Peyer's patch (tissue), 4 donors: ENCODE measurements at regions not wholly inside any gene's neighbourhood (a gene's known extent, or its start where the extent isn't known, plus 50 kb on each side); places are given as distances from the start of the nearest gene placed in this dataset.

Experiments used
- DNase-seq, 3 donors: peaks; one replicate each; pipeline ENCODE4 v3.0.0-alpha.2; 2017 to 2019
- H3K27ac ChIP-seq, 4 donors: fragments of 200-600 bp; sonication (generic); one replicate each; pipeline ENCODE4 v1.5.1; 2016 to 2019
- H3K27me3 ChIP-seq, 2 donors: fragments of 200-600 bp; sonication (generic); one replicate each; pipeline ENCODE4 v1.5.1; 2019
- H3K36me3 ChIP-seq, 3 donors: fragments of 200-600 bp; sonication (generic); one replicate each; pipeline ENCODE4 v1.5.1; 2016 to 2019
- H3K4me1 ChIP-seq, 4 donors: fragments of 200-600 bp; sonication (generic); one replicate each; pipeline ENCODE4 v1.5.1; 2016 to 2019
- H3K4me3 ChIP-seq, 4 donors: fragments of 200-600 bp; sonication (generic); 1 replicate in 3 of 4; 2 replicates in 1 of 4; pipeline ENCODE4 v1.5.1; 2016 to 2019; ENCODE audit warnings: mild to moderate bottlenecking in 1 of 4
- H3K9me3 ChIP-seq, 4 donors: fragments of 200-600 bp; sonication (generic); one replicate each; pipeline ENCODE4 v1.5.1; 2016 to 2019; ENCODE audit warnings: mild to moderate bottlenecking in 1 of 4
- POLR2A ChIP-seq, 2 donors: fragments of 450-650 bp; IDR thresholded peaks; one replicate each; pipeline ENCODE4 v1.5.1; 2017; ENCODE audit warnings: antibody characterized with exemption in 2 of 2, mild to moderate bottlenecking in 2 of 2, moderate library complexity in 2 of 2
- TF ChIP-seq, protein P1 (sequence below), 6 experiments: fragments of 450-650 bp in 4 of 6; fragments of 200-600 bp in 2 of 6; sonication (generic) in 1 of 6; IDR thresholded peaks; one replicate each; pipeline ENCODE4 v1.5.1; 2017 to 2019; ENCODE audit warnings: antibody characterized with exemption in 6 of 6, mild to moderate bottlenecking in 3 of 6, moderate library complexity in 1 of 6

DNA sequence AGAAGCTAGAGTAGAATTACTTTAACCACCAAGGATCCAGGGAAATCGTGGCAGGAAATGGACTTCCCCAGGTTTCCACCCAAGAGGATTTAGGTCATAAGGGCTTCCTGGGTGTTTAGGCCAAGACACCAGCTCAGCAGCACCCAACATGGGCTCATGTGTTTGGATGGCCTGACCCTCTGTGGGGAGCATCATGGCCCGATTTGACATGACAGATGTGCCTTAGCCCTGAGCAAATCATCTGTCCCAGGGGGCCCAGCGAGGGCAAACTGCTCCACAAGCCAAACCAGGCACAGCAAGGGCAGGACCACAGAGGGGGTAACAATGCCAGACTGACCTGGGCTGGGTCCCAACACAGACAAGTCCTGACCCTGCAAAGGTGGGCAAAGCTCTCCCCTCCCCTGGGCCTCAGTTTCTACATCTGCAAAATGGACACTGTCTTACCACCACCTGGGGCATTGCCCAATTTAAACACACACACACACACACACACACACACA, 232.8 kb downstream of the MATN1 start:
- TF ChIP-seq, protein P1, sequence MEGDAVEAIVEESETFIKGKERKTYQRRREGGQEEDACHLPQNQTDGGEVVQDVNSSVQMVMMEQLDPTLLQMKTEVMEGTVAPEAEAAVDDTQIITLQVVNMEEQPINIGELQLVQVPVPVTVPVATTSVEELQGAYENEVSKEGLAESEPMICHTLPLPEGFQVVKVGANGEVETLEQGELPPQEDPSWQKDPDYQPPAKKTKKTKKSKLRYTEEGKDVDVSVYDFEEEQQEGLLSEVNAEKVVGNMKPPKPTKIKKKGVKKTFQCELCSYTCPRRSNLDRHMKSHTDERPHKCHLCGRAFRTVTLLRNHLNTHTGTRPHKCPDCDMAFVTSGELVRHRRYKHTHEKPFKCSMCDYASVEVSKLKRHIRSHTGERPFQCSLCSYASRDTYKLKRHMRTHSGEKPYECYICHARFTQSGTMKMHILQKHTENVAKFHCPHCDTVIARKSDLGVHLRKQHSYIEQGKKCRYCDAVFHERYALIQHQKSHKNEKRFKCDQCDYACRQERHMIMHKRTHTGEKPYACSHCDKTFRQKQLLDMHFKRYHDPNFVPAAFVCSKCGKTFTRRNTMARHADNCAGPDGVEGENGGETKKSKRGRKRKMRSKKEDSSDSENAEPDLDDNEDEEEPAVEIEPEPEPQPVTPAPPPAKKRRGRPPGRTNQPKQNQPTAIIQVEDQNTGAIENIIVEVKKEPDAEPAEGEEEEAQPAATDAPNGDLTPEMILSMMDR (IDR thresholded peaks at IDR 0.05) = no peak
- TF ChIP-seq POLR2A (IDR thresholded peaks at IDR 0.05) = no peak
- Histone ChIP-seq H3K36me3 (no peaks in the 10 kb centered on the region), H3K4me1 (no peaks in the 10 kb centered on the region), H3K4me3 (no peak overlapping the region), H3K27me3 (no peaks in the 10 kb centered on the region), H3K9me3 (no peaks in the 10 kb centered on the region), H3K27ac (no peak overlapping the region)
- DNase-seq = no peak

DNA sequence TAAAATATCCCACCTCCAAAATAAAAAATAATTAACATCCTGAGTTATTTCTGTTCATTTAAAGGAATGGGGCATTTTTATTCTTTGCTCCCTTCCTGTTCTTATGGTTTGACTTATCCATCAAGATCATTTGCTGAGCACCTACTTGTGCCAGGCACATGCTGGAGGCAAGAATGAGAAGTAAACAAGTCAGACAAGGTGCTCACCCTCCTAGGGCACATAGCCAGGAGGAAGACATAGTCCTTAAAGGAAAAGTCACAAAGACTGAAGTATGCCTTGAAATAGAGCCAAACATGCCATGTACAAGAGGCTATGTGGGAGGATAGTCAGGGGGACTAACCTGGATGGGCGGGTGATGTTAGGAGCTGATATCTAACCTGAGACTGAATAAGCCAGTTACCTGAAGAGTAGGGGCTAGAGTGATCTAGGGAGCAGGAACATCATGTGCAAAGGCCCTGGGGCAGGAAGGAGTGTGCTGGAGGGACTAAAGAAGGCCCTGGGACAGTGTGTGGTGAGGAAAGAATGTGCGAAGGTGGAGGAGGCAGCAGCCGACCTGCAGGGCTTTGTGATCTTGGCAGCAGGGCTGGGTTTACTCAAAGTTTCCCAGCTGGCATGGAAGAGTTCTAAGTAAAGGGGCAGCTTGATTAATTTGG, 233.5 kb downstream of the MATN1 start:
- no peak for TF ChIP-seq POLR2A (IDR thresholded peaks at IDR 0.05)
- TF ChIP-seq, protein P1 (IDR thresholded peaks at IDR 0.05) = no peak
- DNase-seq = no peak
- no peak overlapping the region for H3K27ac ChIP-seq

DNA sequence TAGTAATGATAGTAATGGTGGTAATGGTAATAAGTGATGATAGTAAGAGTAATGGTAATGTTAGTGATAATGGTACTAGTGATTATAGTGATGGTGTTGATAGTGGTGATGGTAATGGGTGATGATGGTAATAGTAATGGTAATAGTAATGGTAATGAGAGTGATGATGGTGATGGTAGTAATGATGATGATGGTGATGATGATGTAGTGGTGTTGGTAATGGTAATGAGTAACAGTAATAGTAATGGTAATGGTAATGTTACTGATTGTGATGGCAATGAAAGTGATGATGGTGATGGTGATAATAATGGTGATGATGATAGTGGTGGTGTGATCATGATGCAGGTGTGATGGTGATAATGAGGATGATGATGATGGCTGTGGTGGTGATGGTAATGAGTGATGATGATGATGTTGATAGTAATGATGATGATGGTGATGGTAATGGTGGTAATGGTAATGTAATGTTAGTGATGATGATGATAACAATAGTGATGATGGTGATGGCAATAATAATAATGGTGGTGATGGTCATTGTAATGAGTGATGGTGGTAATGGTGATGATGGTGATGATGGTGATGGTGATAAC, 235.0 kb downstream of the MATN1 start:
- H3K27me3 ChIP-seq = no peaks in the 10 kb centered on the region
- H3K27ac ChIP-seq = no peak overlapping the region
- H3K36me3 ChIP-seq = no peaks in the 10 kb centered on the region
- H3K4me3 ChIP-seq = no peak overlapping the region
- H3K9me3 ChIP-seq = no peaks in the 10 kb centered on the region
- no peaks in the 10 kb centered on the region for H3K4me1 ChIP-seq
- no peak for DNase-seq
- no peak for TF ChIP-seq POLR2A (IDR thresholded peaks at IDR 0.05)
- TF ChIP-seq, protein P1 (IDR thresholded peaks at IDR 0.05) = no peak

More for the DNA sequence above, 233.5 kb downstream of the MATN1 start:
- no peaks in the 10 kb centered on the region for H3K9me3 ChIP-seq
- H3K4me1 ChIP-seq = no peaks in the 10 kb centered on the region
- H3K36me3 ChIP-seq = no peaks in the 10 kb centered on the region
- H3K27me3 ChIP-seq = no peaks in the 10 kb centered on the region
- H3K4me3 ChIP-seq = no peak overlapping the region

DNA sequence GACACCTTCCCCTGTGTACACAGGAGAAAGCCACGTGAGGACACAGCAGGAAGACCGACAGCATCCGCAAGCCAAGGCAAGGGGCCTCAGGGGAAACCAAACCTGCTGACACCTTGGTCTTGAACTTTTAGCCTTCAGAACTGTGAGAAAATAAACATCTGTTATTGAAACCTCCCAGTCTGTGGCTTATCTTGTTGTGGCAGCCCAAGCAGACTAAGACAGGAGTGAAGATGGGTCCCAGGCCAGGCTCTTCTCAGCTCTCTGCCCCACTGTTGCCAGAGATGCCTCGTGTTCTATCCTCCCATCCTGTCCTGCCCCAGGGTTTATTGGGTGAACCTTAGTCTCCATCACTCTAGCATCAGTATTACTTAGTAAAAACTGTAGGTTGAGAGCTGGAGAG, 236.3 kb downstream of the MATN1 start:
- Histone ChIP-seq H3K9me3 (peaks cover 0 to 12% (median 4%) of the 10 kb centered on the region in 4 donors), H3K4me1 (no peaks in the 10 kb centered on the region), H3K27me3 (no peaks in the 10 kb centered on the region), H3K36me3 (no peaks in the 10 kb centered on the region), H3K27ac (no peak overlapping the region), H3K4me3 (no peak overlapping the region)
- no peak for DNase-seq
- TF ChIP-seq, protein P1 (IDR thresholded peaks at IDR 0.05) = no peak
- no peak for TF ChIP-seq POLR2A (IDR thresholded peaks at IDR 0.05)

DNA sequence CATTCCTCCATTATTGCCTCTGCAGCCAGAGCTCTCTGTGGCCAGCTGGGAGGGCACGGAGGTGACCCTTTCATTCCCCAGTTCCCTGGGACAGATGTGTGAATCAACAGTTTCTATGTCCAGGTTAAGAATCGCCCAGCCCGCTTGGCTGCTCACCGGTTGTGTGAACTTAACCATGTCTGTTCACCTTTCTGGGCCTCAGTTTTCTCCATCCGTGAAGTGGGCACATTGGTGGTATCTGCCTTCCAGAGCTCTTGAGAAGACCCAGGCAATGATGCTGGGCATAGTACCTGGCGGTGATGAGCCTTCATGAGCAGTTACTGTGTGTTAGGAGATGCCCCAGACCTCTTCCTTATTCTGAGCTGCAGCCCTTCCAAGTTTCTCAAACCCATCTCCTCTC, 238.3 kb downstream of the MATN1 start:
- H3K36me3 ChIP-seq = no peaks in the 10 kb centered on the region
- H3K27ac ChIP-seq = no peak overlapping the region
- no peak overlapping the region for H3K4me3 ChIP-seq
- peaks cover 0 to 19% (median 8%) of the 10 kb centered on the region in 4 donors for H3K9me3 ChIP-seq
- H3K4me1 ChIP-seq = no peaks in the 10 kb centered on the region
- no peaks in the 10 kb centered on the region for H3K27me3 ChIP-seq
- TF ChIP-seq, protein P1 (IDR thresholded peaks at IDR 0.05) = no peak
- no peak for TF ChIP-seq POLR2A (IDR thresholded peaks at IDR 0.05)
- DNase-seq = peak in 1 of 3 donors; percentile 10
